GM12878 (cell line): ENCODE measurements at regions not wholly inside any gene's neighbourhood (a gene's known extent, or its start where the extent isn't known, plus 50 kb on each side); places are given as distances from the start of the nearest gene placed in this dataset.

Experiments used
- ATAC-seq: fragments of 200-7000 bp; cut with Tn5 transposase; 3 replicates; pipeline ENCODE4 v1.9.1; 2020; ENCODE audit warnings: mild to moderate bottlenecking, moderate library complexity
- BruUV-seq: library from RNA; stranded (reverse); fragments of 400-500 nt; replicated peaks from 2 replicates; lab custom pipeline; 2021; lab: Mats Ljungman, UMichigan
- CTCF ChIA-PET: fragments of 300-600 bp; sonication (Branson Sonifier 250); formaldehyde crosslinking; extraction: SDS; loops from one replicate; lab custom pipeline; 2021; ENCODE audit warnings: inconsistent platforms; lab: Yijun Ruan, JAX
- POLR2A ChIA-PET: fragments of 350-600 bp; formaldehyde crosslinking; extraction: SDS; loops from one replicate; lab custom pipeline; 2021; ENCODE audit warnings: inconsistent platforms; lab: Charles Lee
- RAD21 ChIA-PET: fragments of 300-600 bp; sonication (Branson Sonifier 250); formaldehyde crosslinking; loops from one replicate; lab custom pipeline; 2023; ENCODE audit warnings: antibody characterized with exemption; ENCODE audit not compliant: unreplicated experiment; lab: Charles Lee
- SMC1A ChIA-PET: fragments of 300-600 bp; sonication (Branson Sonifier 250); formaldehyde crosslinking; loops from one replicate; lab custom pipeline; 2023; ENCODE audit not compliant: unreplicated experiment, uncharacterized antibody; lab: Charles Lee
- DNase-seq: peaks from one replicate; pipeline ENCODE4 v3.0.0-alpha.2; 2011; ENCODE audit warnings: low read depth, low spot score
- FAIRE-seq: peaks from 3 replicates; lab custom pipeline; 2011; peaks lifted over from hg19 to GRCh38; lab: Jason Lieb, UNC
- H2AFZ ChIP-seq: 2 replicates; pipeline ENCODE4 v1.6.0; 2011; ENCODE audit warnings: low read depth, low read length, control low read depth; ENCODE audit not compliant: control insufficient read depth
- H3K27ac ChIP-seq: 2 replicates; pipeline ENCODE4 v1.5.1; 2011; ENCODE audit warnings: control low read depth; ENCODE audit not compliant: control insufficient read depth, insufficient read depth
- H3K27me3 ChIP-seq, 2 experiments: replicated peaks in 1 of 2; 2 replicates each; pipeline versions ENCODE4 v1.6.0 to v1.6.1; 2011; ENCODE audit warnings: low read length in 1 of 2; ENCODE audit not compliant: control insufficient read depth in 2 of 2, insufficient read depth in 2 of 2
- H3K36me3 ChIP-seq, 2 experiments: 2 replicates each; pipeline ENCODE4 v1.5.1; 2011; ENCODE audit warnings: low read length in 1 of 2; ENCODE audit not compliant: control insufficient read depth in 2 of 2, insufficient read depth in 2 of 2
- H3K4me1 ChIP-seq: 2 replicates; pipeline ENCODE4 v1.6.1; 2011; ENCODE audit warnings: mild to moderate bottlenecking, low read length, moderate library complexity, mixed read lengths; ENCODE audit not compliant: control insufficient read depth, insufficient read depth
- H3K4me2 ChIP-seq: 2 replicates; pipeline ENCODE4 v1.6.0; 2011; ENCODE audit warnings: control low read depth; ENCODE audit not compliant: control insufficient read depth, insufficient read depth
- H3K4me3 ChIP-seq: fragments of 200-600 bp; sonication (generic); 2 replicates; pipeline ENCODE4 v1.5.1; 2016
- H3K79me2 ChIP-seq: 2 replicates; pipeline ENCODE4 v1.6.0; 2011; ENCODE audit warnings: low read length; ENCODE audit not compliant: control insufficient read depth, insufficient read depth
- H3K9ac ChIP-seq: 2 replicates; pipeline ENCODE4 v1.8.0; 2011; ENCODE audit warnings: low read length, control low read depth, mixed read lengths; ENCODE audit not compliant: control insufficient read depth, insufficient read depth
- H3K9me3 ChIP-seq: replicated peaks from 3 replicates; pipeline ENCODE4 v1.5.1; 2011; ENCODE audit warnings: mild to moderate bottlenecking, low read length; ENCODE audit not compliant: control insufficient read depth, insufficient read depth
- H4K20me1 ChIP-seq: 2 replicates; pipeline ENCODE4 v1.6.0; 2011; ENCODE audit not compliant: control insufficient read depth, insufficient read depth
- ATF7 ChIP-seq: fragments of 450-650 bp; IDR thresholded peaks from 2 replicates; pipeline ENCODE4 v1.6.1; 2016; ENCODE audit warnings: low read depth, mild to moderate bottlenecking
- BCL11A ChIP-seq: IDR thresholded peaks from 2 replicates; pipeline ENCODE4 v1.6.1; 2011; ENCODE audit warnings: low read depth, low read length
- CEBPB ChIP-seq, 2 experiments: fragments of 150-350 bp in 1 of 2; IDR thresholded peaks; 2 replicates each; pipeline ENCODE4 v1.6.1; 2012 to 2014; ENCODE audit warnings: low read depth in 2 of 2, low read length in 2 of 2, borderline replicate concordance in 1 of 2, inconsistent platforms in 1 of 2
- CREM ChIP-seq: IDR thresholded peaks from 2 replicates; pipeline ENCODE4 v1.6.1; 2014; ENCODE audit warnings: antibody characterized with exemption, low read depth
- CTCF ChIP-seq, 3 experiments: IDR thresholded peaks in 2 of 3; conservative IDR thresholded peaks in 1 of 3; 2 replicates each; pipeline ENCODE4 v1.5.1; 2011; ENCODE audit warnings: low read depth in 3 of 3, low read length in 3 of 3, mild to moderate bottlenecking in 3 of 3, control low read depth in 2 of 3, moderate library complexity in 2 of 3, inconsistent platforms in 1 of 3, mixed read lengths in 1 of 3; ENCODE audit not compliant: control insufficient read depth in 2 of 3, insufficient read depth in 1 of 3; ENCODE audit errors: extremely low read depth in 1 of 3
- E2F4 ChIP-seq: IDR thresholded peaks from 2 replicates; pipeline ENCODE4 v1.6.1; 2012; ENCODE audit warnings: low read depth, low read length, improper control_type of control experiment
- KLF5 ChIP-seq: fragments of 450-650 bp; IDR thresholded peaks from 2 replicates; pipeline ENCODE4 v1.6.1; 2014; ENCODE audit warnings: mild to moderate bottlenecking; ENCODE audit not compliant: partially characterized antibody
- NFYA ChIP-seq: IDR thresholded peaks from 2 replicates; pipeline ENCODE4 v1.6.1; 2011; ENCODE audit warnings: low read depth, mild to moderate bottlenecking, low read length, improper control_type of control experiment, borderline replicate concordance
- NR2C1 ChIP-seq: fragments of 450-650 bp; IDR thresholded peaks from 2 replicates; pipeline ENCODE4 v1.6.1; 2017; ENCODE audit warnings: antibody characterized with exemption, mild to moderate bottlenecking, moderate library complexity
- PKNOX1 ChIP-seq: fragments of 450-650 bp; IDR thresholded peaks from 2 replicates; pipeline ENCODE4 v1.6.1; 2016; ENCODE audit warnings: mild to moderate bottlenecking
- POLR2AphosphoS2 ChIP-seq: IDR thresholded peaks from 2 replicates; pipeline ENCODE4 v1.6.1; 2011; ENCODE audit warnings: low read depth, mild to moderate bottlenecking, low read length, improper control_type of control experiment, moderate library complexity
- POLR2AphosphoS5 ChIP-seq: IDR thresholded peaks from 2 replicates; pipeline ENCODE4 v1.6.1; 2011; ENCODE audit warnings: mild to moderate bottlenecking, low read length, inconsistent platforms
- RUNX3 ChIP-seq: IDR thresholded peaks from 2 replicates; pipeline ENCODE4 v1.6.1; 2012; ENCODE audit warnings: low read length, inconsistent platforms
- SMAD5 ChIP-seq: IDR thresholded peaks from 2 replicates; pipeline ENCODE4 v1.6.1; 2016; ENCODE audit warnings: antibody characterized with exemption, low read depth
- SREBF2 ChIP-seq: IDR thresholded peaks from 2 replicates; pipeline ENCODE4 v1.6.1; 2012; ENCODE audit warnings: mild to moderate bottlenecking, low read length
- SUZ12 ChIP-seq: fragments of 200-600 bp; sonication (generic); IDR thresholded peaks from one replicate; pipeline ENCODE4 v1.6.1; 2018; ENCODE audit warnings: antibody characterized with exemption, mild to moderate bottlenecking; ENCODE audit not compliant: unreplicated experiment
- TBL1XR1 ChIP-seq: IDR thresholded peaks from 2 replicates; pipeline ENCODE4 v1.6.1; 2012; ENCODE audit warnings: low read depth, low read length, improper control_type of control experiment
- ZNF207 ChIP-seq: fragments of 450-650 bp; IDR thresholded peaks from 2 replicates; pipeline ENCODE4 v1.6.1; 2014; ENCODE audit warnings: antibody characterized with exemption, mild to moderate bottlenecking, borderline replicate concordance
- ZNF274 ChIP-seq: IDR thresholded peaks from one replicate; pipeline ENCODE4 v1.8.0; 2011; ENCODE audit not compliant: insufficient read length, insufficient read depth
- ZZZ3 ChIP-seq: IDR thresholded peaks from 2 replicates; pipeline ENCODE4 v1.6.1; 2011; ENCODE audit warnings: low read depth; ENCODE audit not compliant: control insufficient read depth, insufficient read length
- WGBS: methylation state at CpG from one replicate; pipeline ENCODE4 v1.1.6; 2016; ENCODE audit warnings: low lambda C conversion rate; ENCODE audit not compliant: insufficient replicate concordance, insufficient coverage; ENCODE audit errors: missing lambda C conversion rate; 5-methylcytosine and 5-hydroxymethylcytosine counted together
- in situ Hi-C: fragments of 300-500 bp; cut with MboI; formaldehyde crosslinking; loops from 9 replicates; pipeline ENCODE4 v1.14.3; 2018; ENCODE audit warnings: mixed read lengths
- intact Hi-C: fragments of 100-400 bp; cut with micrococcal nuclease; formaldehyde crosslinking; loops from one replicate; pipeline ENCODE4 v1.14.2; 2022; ENCODE audit not compliant: unreplicated experiment

GRCh38 chr1:47524272-47524671 is 86.4 kb downstream of the FOXD2 start (continued):
- TF ChIP-seq ZNF207 (no peak), SUZ12 (no peak), SREBF2 (no peak), CEBPB (IDR thresholded peaks at IDR 0.05; ENCODE audit: borderline replicate concordance in 1 of 2, low read depth in 2 of 2, low read length in 2 of 2) (no peak), ZNF274 (no peak), NFYA (no peak), E2F4 (no peak), TBL1XR1 (no peak), BCL11A (no peak), POLR2AphosphoS2 (no peak), RUNX3 (no peak), ZZZ3 (no peak), ATF7 (no peak), SMAD5 (no peak)

GRCh38 chr1:47527653-47528272 is 89.9 kb downstream of the FOXD2 start:
- FAIRE-seq, result no peak
- TF ChIP-seq PKNOX1 (no peak), KLF5 (no peak), CTCF (IDR thresholded peaks at IDR 0.05 in 2 of 3, conservative IDR thresholded peaks at IDR 0.05 in 1 of 3; ENCODE audit: control insufficient read depth in 2 of 3, extremely low read depth in 1 of 3, insufficient read depth in 1 of 3, low read depth in 3 of 3, low read length in 3 of 3) (peak; percentile 12 to 33 (median 26); a peak in 3 of 6 replicates), E2F4 (no peak), NR2C1 (no peak), CREM (no peak), ZNF207 (no peak), POLR2AphosphoS5 (no peak)

More at GRCh38 chr1:47527653-47528272, 89.9 kb downstream of the FOXD2 start:
- Histone ChIP-seq H3K79me2 (no peaks in the 10 kb centered on the region), H3K9me3 (no peaks in the 10 kb centered on the region; the same call in 2 of the 3 replicates), H3K36me3 (no peaks in the 10 kb centered on the region), H3K4me2 (no peak overlapping the region), H3K27ac (no peak overlapping the region), H3K27me3 (peaks cover 0 to 3% of the 10 kb centered on the region in 2 experiments; a peak in 2 of 4 replicates), H2AFZ (no peak overlapping the region), H3K9ac (no peak overlapping the region), H3K4me1 (no peaks in the 10 kb centered on the region), H4K20me1 (no peaks in the 10 kb centered on the region), H3K4me3 (no peak overlapping the region)
- BruUV-seq, result no TSS peak
- intact Hi-C loops (loop anchor here (10.0 kb wide), 1 partner anchor 187 kb away; no protein-coding TSS in a partner anchor), in situ Hi-C loops (no loop called here)
- ChIA-PET POLR2A (no interaction called here), SMC1A (no interaction called here), RAD21 (no interaction called here), CTCF (interaction anchor here (0.6 to 1.0 kb wide), 3 partner anchors 31 to 184 kb away, joined by 3 to 4 read pairs (median 3); no protein-coding TSS in a partner anchor)
- DNase-seq (no peak), ATAC-seq (peak; percentile 42; the same call in 1 of the 3 replicates)
- 10% methylated on average over 7 of the region's 7 CpGs for WGBS
